ENCODE measurements at regions not wholly inside any gene's neighbourhood (a gene's known extent, or its start where the extent isn't known, plus 50 kb on each side); places are given as distances from the start of the nearest gene placed in this dataset.

DNA sequence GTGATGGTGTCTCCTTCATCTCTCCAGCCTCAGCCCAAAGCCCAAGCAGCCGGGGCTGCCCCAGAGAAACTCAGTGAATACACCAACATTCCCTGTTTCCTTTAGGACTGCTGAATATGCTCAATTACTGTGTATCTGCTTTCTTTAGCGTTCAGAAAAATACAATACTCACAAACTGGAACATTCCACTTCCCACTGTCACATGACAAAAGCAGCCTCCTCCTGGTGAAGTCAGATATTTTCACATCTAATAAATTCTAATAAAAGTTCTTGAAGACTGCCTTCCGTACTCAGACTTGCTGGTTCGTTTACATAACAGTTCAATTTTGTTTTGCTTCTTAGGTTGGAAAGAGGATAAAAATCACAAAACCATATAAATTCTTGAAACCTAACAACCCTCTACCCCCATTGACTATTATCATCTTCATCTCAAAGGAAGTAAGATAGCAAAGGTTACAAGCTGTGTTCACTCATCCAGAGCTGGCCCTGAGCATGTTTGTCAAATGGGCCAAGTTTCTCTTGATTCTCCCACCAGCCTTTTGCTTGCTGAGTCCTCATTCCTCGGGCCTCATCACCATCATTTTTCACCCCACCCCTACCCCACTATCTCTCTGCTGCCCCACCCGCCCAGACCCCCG, 190.8 kb upstream of the HNRNPA3 start:
- H3K4me3 ChIP-seq (ENCODE audit: low read depth, low read length): no peak overlapping the region
- TF ChIP-seq, protein P1, sequence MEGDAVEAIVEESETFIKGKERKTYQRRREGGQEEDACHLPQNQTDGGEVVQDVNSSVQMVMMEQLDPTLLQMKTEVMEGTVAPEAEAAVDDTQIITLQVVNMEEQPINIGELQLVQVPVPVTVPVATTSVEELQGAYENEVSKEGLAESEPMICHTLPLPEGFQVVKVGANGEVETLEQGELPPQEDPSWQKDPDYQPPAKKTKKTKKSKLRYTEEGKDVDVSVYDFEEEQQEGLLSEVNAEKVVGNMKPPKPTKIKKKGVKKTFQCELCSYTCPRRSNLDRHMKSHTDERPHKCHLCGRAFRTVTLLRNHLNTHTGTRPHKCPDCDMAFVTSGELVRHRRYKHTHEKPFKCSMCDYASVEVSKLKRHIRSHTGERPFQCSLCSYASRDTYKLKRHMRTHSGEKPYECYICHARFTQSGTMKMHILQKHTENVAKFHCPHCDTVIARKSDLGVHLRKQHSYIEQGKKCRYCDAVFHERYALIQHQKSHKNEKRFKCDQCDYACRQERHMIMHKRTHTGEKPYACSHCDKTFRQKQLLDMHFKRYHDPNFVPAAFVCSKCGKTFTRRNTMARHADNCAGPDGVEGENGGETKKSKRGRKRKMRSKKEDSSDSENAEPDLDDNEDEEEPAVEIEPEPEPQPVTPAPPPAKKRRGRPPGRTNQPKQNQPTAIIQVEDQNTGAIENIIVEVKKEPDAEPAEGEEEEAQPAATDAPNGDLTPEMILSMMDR (IDR thresholded peaks at IDR 0.05; ENCODE audit: borderline replicate concordance, insufficient read depth, low read depth, low read length): no peak

DNA sequence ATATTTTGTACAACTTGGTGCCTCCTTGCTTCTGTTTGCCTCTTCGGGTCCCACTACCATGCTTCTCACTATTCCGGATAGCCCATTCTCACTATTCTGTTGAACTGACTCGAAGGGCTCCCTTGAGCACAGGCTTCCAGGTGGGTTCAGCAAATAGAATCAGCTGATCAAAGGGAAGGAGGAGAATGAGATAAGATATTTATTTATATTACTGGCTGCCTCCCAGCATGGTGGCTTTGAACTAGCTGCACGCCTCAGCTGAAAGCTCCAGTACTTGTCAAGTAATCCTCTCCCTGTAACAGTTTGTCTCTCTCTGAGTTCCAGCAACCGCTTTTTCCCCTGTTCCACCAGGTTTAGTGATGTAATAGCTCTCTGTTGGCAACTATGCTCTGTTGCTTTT, 187.8 kb upstream of the HNRNPA3 start:
- no peak overlapping the region for H3K4me3 ChIP-seq (ENCODE audit: low read depth, low read length)
- TF ChIP-seq, protein P1 (IDR thresholded peaks at IDR 0.05; ENCODE audit: borderline replicate concordance, insufficient read depth, low read depth, low read length): no peak

DNA sequence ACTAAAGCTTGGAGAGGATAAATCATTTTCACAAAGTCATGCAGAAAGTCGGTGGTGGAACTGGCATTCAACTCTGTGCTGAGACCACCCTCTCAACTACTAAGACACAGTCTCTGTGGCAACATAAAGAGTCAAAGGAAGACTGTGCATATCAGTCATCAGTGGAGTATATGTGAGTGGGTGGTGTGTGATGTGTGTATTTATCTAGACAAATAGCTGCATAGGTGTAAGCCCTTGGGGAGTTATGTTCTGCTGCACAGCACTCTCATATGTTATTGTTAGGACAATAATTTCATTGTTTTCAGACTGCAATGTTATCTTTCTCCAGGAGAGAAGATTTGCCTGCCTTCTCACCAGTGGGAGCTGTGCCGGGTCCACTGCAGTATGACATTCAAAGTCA, 186.3 kb upstream of the HNRNPA3 start:
- H3K4me3 ChIP-seq (ENCODE audit: low read depth, low read length): no peak overlapping the region
- TF ChIP-seq, protein P1 (IDR thresholded peaks at IDR 0.05; ENCODE audit: borderline replicate concordance, insufficient read depth, low read depth, low read length): no peak

DNA sequence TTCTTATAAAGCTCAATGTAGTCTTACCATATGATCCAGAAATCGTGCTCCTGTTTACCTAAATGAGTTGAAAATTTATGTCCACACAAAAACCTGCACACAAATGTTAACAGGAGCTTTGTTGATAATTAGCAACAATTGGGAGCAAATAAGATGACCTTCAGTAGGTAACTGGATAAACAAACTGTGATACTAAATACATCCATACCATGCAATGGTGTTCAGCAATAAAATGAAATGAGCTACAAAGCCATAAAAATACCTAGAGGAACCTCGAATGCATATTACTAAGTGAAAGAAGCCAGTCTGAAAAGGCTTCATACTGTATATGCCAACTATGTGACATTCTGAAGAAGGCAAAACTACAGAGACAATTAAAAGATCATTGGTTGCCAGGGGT, 185.6 kb upstream of the HNRNPA3 start:
- H3K4me3 ChIP-seq (ENCODE audit: low read depth, low read length): no peak overlapping the region
- TF ChIP-seq, protein P1 (IDR thresholded peaks at IDR 0.05; ENCODE audit: borderline replicate concordance, insufficient read depth, low read depth, low read length): no peak

DNA sequence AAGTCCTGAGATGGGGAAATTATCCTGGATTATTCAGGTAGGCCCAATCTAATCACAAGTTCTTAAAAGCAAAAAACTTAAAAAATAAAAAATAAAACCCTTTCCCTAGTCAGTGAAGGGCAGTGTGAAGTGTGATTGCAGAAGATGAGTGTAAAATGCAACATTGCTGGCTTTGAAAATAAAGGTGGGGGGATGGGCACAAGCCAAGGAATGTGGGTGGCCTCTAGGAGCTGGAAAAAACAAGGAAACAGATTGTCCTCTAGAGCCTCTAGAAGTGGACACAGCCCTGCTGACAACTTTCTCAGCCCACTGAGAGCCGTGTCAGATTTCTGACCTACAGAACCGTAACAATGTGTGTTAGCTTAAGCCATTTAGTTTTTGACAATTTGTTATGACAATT, 184.3 kb upstream of the HNRNPA3 start:
- TF ChIP-seq, protein P1 (IDR thresholded peaks at IDR 0.05; ENCODE audit: borderline replicate concordance, insufficient read depth, low read depth, low read length): no peak
- H3K4me3 ChIP-seq (ENCODE audit: low read depth, low read length): no peak overlapping the region

DNA sequence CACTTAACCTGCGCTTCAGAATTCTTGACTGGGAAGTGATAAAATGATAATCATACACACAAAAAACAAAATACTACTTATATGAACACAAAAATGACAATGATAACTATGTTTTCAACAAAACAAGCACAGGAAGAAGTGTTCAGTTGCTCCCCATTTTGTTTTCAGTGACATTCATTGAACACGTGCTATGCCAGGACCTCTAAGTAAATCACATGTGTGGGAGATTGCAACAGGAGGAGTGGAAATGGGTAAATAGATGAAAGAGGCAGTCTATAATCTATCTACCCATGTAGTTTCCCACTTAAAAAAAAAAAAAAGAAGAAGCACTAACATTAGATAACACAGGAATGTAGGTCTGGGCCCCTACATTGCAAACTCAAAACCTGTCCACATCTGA, 183.5 kb upstream of the HNRNPA3 start:
- TF ChIP-seq, protein P1 (IDR thresholded peaks at IDR 0.05; ENCODE audit: borderline replicate concordance, insufficient read depth, low read depth, low read length): no peak
- no peak overlapping the region for H3K4me3 ChIP-seq (ENCODE audit: low read depth, low read length)

DNA sequence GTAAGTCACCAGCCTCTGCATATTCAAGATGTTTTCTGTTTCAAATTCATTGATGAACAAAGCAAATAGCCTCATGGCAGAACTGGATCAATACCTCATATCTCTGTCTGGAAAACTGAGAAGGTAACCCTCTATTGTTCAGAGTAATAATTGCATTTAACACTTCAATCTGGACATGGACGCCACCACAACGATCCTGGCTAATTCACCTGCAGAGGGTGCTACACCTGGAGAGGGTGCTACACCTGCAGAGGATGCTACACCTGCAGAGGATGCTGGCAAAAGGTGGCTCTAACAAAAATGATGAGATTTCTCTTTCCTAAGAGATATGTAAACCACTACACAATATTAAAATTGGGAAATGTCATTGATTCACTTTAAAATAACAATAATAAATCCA, 183.1 kb upstream of the HNRNPA3 start:
- no peak overlapping the region for H3K4me3 ChIP-seq (ENCODE audit: low read depth, low read length)
- TF ChIP-seq, protein P1 (IDR thresholded peaks at IDR 0.05; ENCODE audit: borderline replicate concordance, insufficient read depth, low read depth, low read length): peak; percentile 13; the same call in 1 of the 2 replicates

Measured in GM12875 (cell line).